ENCODE measurements at regions not wholly inside any gene's neighbourhood (a gene's known extent, or its start where the extent isn't known, plus 50 kb on each side); places are given as distances from the start of the nearest gene placed in this dataset.

GRCh38 chr10:62623223-62623622, 181.3 kb upstream of the ADO start:
- TF ChIP-seq, protein P1, sequence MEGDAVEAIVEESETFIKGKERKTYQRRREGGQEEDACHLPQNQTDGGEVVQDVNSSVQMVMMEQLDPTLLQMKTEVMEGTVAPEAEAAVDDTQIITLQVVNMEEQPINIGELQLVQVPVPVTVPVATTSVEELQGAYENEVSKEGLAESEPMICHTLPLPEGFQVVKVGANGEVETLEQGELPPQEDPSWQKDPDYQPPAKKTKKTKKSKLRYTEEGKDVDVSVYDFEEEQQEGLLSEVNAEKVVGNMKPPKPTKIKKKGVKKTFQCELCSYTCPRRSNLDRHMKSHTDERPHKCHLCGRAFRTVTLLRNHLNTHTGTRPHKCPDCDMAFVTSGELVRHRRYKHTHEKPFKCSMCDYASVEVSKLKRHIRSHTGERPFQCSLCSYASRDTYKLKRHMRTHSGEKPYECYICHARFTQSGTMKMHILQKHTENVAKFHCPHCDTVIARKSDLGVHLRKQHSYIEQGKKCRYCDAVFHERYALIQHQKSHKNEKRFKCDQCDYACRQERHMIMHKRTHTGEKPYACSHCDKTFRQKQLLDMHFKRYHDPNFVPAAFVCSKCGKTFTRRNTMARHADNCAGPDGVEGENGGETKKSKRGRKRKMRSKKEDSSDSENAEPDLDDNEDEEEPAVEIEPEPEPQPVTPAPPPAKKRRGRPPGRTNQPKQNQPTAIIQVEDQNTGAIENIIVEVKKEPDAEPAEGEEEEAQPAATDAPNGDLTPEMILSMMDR (IDR thresholded peaks at IDR 0.05) = no peak
- TF ChIP-seq POLR2A (IDR thresholded peaks at IDR 0.05) = no peak
- no peak for DNase-seq
- WGBS, 2 donors = 84 to 91% methylated on average over 7 of the region's 7 CpGs

GRCh38 chr10:62625484-62625883, 179.0 kb upstream of the ADO start:
- Histone ChIP-seq H3K36me3 (ENCODE audit: low read depth, missing control alignments) (no peaks in the 10 kb centered on the region), H3K4me1 (no peaks in the 10 kb centered on the region), H3K4me3 (no peak overlapping the region), H3K27ac (no peak overlapping the region), H3K9me3 (no peaks in the 10 kb centered on the region), H3K27me3 (no peaks in the 10 kb centered on the region)
- WGBS, 2 donors = 77 to 88% methylated on average over 2 of the region's 2 CpGs
- intact Hi-C loops (cut with DNase I; ENCODE audit: low total_unique reads) = no loop called here
- TF ChIP-seq POLR2A (IDR thresholded peaks at IDR 0.05) = no peak
- no peak for DNase-seq

More at GRCh38 chr10:62623223-62623622, 181.3 kb upstream of the ADO start:
- no peaks in the 10 kb centered on the region for H3K36me3 ChIP-seq (ENCODE audit: low read depth, missing control alignments)
- no peaks in the 10 kb centered on the region for H3K9me3 ChIP-seq
- H3K27ac ChIP-seq = no peak overlapping the region
- no peaks in the 10 kb centered on the region for H3K4me1 ChIP-seq
- intact Hi-C loops (cut with DNase I; ENCODE audit: low total_unique reads) = no loop called here
- no peak overlapping the region for H3K4me3 ChIP-seq
- no peaks in the 10 kb centered on the region for H3K27me3 ChIP-seq

- intact Hi-C loops (cut with DNase I; ENCODE audit: low total_unique reads) = no loop called here
- no peak for DNase-seq
- H3K4me3 ChIP-seq = no peak overlapping the region
- WGBS, 2 donors = 72 to 76% methylated on average over 3 of the region's 3 CpGs
- H3K27ac ChIP-seq = no peak overlapping the region
- no peaks in the 10 kb centered on the region for H3K9me3 ChIP-seq
- H3K36me3 ChIP-seq (ENCODE audit: low read depth, missing control alignments) = no peaks in the 10 kb centered on the region
- no peaks in the 10 kb centered on the region for H3K4me1 ChIP-seq
- TF ChIP-seq, protein P1 (IDR thresholded peaks at IDR 0.05) = no peak
- TF ChIP-seq POLR2A (IDR thresholded peaks at IDR 0.05) = no peak
- H3K27me3 ChIP-seq = no peaks in the 10 kb centered on the region
These were observed 178.4 kb upstream of the ADO start for GRCh38 chr10:62626079-62626478.

- DNase-seq = no peak
- TF ChIP-seq POLR2A (IDR thresholded peaks at IDR 0.05) = no peak
- TF ChIP-seq, protein P1 (IDR thresholded peaks at IDR 0.05) = no peak
- Histone ChIP-seq H3K4me3 (no peak overlapping the region), H3K36me3 (ENCODE audit: low read depth, missing control alignments) (no peaks in the 10 kb centered on the region), H3K27ac (no peak overlapping the region), H3K27me3 (no peaks in the 10 kb centered on the region), H3K9me3 (no peaks in the 10 kb centered on the region), H3K4me1 (no peaks in the 10 kb centered on the region)
- WGBS, 2 donors = 47 to 58% methylated on average over 2 of the region's 2 CpGs
- intact Hi-C loops (cut with DNase I; ENCODE audit: low total_unique reads) = no loop called here
These were observed 177.7 kb upstream of the ADO start for GRCh38 chr10:62626817-62627216.

DNA sequence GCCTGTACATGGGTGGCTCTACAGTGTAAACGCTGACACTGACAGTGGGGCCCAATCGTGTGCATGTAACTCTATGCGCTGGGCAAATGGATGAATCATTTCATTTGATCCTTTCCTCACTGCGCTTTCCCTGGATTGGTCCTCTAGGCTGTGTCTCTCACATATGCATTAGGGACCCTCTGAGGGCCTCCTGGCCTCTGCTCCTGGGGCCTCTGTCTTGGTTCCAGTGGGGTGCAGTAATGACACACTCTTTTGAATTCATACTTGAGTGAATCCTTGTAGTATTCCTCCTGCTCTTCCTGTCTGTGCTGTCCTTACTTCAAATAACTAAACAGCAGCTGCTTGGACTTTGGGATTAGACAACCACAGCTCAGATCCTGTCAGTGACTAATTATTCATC, 176.5 kb upstream of the ADO start:
- TF ChIP-seq POLR2A (IDR thresholded peaks at IDR 0.05) = no peak
- TF ChIP-seq, protein P1 (IDR thresholded peaks at IDR 0.05) = no peak
- Histone ChIP-seq H3K27me3 (no peaks in the 10 kb centered on the region), H3K9me3 (no peaks in the 10 kb centered on the region), H3K4me1 (no peaks in the 10 kb centered on the region), H3K36me3 (ENCODE audit: low read depth, missing control alignments) (no peaks in the 10 kb centered on the region), H3K4me3 (no peak overlapping the region), H3K27ac (no peak overlapping the region)
- WGBS, 2 donors = 93% methylated on average over 4 of the region's 4 CpGs
- DNase-seq = no peak
- intact Hi-C loops (cut with DNase I; ENCODE audit: low total_unique reads) = no loop called here

Data from testis (tissue), 2 donors.